Mucosa of gallbladder (tissue), 1 donor: ENCODE measurements at regions not wholly inside any gene's neighbourhood (a gene's known extent, or its start where the extent isn't known, plus 50 kb on each side); places are given as distances from the start of the nearest gene placed in this dataset.

Experiments
- DNase-seq: peaks from one replicate; pipeline ENCODE4 v3.0.0-alpha.2; 2020; ENCODE audit warnings: low spot score
- donor health status: DM: no; HTN: no; CAD: no.

DNA sequence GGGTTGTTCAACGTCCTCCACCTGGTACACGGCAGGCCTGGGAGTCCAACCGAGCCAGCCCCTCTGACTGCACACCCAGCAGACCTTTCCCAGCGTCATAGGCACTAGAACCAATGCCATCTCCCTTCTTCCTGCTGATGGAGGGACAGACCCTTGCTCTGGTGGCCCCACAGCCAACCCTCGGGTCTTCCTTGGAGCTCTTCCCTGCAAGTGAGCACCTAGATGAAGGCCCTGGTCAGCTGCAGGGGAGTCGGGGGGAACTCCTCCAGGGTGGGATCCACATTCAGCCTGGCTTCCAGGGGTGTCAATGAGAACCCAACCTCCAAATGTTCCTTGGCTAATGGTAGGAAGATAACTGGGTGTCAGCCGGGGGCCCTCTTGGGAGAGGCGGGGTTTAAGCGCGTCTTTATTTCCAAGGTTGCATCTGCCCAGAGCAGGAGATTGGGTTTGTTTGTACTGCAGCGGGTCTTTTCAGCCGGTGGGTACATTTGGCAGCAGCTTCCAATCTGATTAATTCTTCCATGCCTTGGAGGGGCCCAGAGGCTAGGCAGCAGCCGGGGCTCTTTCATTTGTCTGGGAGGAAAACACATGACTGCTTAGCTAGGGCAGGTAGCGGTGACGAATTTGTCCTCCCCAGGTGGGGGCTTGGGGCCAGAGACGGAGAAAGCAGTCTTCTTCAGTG is 56.0 kb upstream of the SHISAL1 start:
- DNase-seq = no peak

DNA sequence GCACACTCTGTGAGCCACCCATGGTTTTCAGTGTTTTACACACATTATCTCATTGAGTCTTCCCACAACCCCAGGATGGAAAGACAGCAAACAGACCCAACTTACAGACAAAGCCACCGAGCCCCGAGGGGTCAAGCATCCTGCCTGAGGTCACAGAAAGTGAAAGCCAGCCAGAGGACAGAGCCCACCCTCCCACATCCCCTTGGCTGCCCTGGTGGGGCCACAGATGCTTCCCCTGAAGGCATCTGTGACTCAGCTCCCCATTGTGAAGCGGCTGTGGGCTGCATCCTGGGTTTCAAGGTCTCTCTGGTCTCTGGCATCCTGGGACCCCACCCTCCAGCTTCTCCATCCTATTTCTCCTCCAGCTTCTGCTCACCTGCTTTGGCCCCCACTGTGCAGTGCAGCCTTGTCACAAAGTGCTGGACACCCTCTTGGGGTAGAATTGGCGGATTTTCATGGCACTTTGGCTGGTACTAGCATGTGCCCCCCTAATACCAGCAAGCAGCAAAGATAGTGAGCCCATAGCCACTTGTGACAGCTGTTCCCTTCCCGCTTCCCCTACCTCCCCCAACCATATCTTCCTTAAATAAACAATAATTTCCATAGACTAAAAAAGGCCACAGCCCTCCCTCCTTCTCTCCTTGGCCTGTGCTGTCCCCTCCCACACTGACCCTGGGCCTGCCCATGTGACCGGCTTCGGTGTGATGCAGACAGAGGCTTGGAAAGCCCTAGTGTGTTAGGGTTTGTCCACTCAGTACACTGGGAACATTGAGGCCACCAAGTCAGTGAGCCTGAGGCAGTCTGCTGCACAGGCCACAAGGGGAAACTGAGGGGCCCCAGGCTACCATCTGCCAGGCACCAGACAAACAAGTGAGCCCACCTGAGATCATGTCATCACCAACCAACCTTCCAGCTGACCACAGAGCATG is 53.9 kb upstream of the SHISAL1 start:
- no peak for DNase-seq

DNA sequence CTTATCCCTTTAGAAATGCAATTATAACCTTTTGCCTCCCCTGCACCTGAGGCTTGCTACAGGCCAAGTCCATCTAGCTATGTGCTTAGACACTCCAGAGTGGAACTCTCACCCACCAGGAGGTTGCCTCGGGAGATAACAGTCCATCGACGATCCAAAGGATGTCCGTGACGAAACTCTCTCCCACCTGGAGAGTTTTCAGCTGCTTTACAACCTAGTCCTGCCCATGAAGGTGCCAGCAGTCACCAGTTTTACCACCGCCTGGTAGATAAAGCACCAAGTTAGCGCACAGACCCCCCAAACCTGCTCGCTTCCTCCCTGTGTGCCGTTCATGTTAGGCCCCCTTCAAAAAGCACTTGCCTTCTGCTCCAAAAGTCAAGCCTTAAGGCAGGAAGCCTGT is 53.1 kb upstream of the SHISAL1 start:
- no peak for DNase-seq

DNA sequence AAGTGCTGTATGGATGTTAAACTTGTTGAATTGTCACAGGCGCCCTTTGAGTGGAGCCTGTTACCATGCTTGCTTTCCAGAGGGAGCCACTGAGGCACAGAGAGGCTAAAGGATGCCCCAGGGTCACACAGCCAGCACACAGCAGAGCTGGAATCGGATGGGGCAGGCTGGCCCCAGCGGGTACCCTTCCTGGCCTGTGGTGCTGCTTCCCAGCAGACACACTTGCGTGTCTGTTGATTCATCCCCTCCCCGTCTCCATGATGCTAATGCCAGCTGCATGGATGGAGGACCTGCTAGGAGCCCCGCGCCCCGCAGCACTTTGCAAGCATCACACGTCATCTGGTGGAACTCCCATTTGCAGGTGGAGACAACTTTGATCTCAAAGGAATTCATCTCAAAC is 52.4 kb upstream of the SHISAL1 start:
- no peak for DNase-seq

DNA sequence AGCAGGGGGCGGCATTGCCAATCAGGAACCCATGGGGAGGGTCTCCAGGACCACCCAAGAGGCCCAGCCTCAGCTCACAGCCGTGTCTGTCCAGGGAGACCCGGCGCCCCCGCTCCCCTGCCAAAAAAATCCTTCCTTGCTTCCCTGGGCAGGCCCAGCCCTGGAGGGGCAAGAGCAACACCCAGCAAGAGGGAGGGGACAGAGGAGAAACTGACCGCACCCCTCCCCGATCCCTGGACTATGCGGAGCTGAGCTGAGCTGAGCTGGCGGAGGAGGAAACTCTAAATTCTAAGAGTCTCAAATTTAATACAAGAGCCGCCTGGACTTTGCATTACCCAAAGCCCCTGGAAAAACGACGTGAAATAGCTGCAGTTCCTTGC is 52.0 kb upstream of the SHISAL1 start:
- DNase-seq = no peak

DNA sequence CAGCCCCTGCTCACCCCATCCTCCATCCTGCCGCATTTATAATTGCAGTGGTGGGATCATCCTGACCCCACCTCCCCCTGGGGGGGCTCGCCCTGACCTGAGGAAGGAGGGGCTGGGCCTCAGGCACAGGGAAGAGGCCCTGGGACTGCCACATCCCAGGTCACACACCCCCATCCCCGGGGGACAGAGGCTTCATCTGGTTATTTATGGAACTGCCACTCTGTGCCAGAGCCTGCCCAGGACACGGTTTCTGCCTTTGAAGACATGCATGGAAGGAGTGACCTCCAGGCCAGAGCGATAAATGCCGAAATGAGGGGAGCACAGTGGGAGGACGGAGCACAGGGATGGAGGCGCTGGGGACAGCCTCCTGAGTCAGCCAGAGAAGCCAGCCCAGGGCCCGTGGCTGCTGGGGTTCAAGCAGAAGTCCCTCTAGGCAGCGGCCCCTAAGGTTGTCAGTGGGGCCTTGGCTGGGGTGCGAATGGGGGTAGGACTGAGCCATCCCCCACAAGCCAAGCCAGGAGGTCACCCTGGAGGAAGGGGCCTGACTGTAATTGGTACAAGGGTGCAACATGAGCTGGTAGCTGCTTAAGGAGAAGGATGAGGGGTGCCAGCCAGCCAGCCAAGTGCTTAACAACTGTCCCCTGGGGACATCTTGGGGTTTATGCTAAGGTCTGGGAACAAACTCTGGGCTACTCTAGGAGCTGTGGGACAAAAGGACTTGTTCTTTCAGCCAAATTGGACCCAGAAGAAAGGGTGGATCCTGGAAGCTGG is 51.4 kb upstream of the SHISAL1 start:
- DNase-seq = no peak

DNA sequence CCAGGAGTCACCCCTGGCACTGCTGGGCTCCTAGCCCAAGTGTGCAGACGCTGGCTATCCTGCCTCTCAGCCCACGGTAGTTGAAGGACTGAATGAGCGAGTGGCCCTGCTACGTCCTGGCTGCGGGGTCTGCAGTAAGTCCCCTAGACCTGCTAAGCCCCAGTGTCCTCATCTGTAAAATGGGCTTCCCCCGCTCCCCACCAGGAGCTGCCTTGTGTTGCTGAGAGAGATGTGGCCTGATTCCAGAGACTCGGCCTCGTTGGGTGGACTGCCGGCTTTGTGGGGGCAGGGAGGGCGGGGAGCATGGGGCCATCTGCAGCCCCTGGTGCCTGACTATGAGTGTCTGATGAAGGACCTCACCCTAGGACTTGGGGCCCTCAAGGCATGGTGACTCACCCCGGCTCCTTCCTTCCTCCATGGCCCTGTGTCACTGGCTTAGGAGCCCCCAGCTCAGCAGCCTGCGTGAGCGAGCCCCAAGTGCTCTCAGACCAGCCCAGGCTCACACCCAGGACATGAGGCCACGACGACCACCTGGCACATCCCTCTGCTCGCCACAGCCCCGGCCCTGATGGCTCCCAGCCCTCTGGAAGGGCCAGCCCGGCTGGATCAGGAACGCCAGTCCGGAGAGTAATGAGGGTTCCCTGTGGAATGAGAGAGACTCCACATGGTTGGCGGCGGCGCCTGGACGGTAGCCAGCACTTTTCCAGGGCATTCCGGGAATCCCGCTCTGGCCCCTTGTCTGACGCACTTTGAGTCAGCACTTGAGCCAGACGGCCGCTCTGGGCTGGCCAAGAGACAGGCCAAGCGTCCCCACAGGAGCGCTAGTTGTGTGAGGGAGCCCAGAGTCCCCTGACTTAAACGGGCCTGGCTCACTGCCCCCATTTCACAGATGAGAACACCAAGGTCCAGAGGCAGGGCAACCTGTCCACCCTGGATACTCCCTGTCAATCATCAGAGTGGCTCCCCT is 50.5 kb upstream of the SHISAL1 start:
- peak; percentile 85 for DNase-seq

DNA sequence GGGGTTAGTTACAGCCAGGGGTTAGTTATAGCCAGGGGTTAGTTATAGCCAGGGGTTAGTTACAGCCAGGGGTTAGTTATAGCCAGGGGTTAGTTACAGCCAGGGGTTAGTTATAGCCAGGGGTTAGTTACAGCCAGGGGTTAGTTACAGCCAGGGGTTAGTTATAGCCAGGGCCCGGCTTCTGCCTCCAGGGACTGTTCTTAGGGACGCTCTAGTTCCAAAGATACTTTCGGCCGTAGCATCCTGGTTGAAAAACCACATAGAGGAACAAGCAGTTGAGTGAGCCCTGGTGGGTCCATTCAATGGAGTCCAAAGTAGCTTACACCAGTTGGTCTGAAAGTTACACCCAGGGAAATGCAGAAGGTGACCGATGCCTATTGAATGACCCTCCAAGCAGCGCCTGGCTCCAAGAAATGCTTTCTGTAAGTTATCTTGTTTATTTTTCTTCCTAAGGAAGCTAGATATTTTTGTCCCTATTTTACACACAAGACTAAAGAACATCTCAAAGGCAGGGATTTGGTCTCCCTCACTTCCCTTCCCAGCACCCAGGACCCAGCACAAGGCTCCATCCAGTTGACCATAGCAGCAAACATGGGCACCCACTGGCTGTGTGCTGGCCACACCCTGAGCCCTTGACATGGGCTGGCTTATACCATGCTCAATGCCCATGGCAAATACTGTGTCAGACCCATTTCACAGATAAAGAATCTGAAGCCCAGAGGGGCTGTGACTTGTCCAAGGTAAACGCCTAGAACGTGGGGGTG is 49.7 kb upstream of the SHISAL1 start:
- DNase-seq = no peak
